HEK293 (cell line): ENCODE measurements at regions not wholly inside any gene's neighbourhood (a gene's known extent, or its start where the extent isn't known, plus 50 kb on each side); places are given as distances from the start of the nearest gene placed in this dataset.

Experiments used
- CTCF ChIA-PET: fragments of 350-600 bp; formaldehyde crosslinking; extraction: SDS; loops from one replicate; lab custom pipeline; 2021; ENCODE audit warnings: antibody characterized with exemption; lab: Yijun Ruan, JAX
- POLR2A ChIA-PET: fragments of 300-600 bp; formaldehyde crosslinking; extraction: SDS; loops from one replicate; lab custom pipeline; 2020; ENCODE audit warnings: antibody characterized with exemption, inconsistent platforms; lab: Yijun Ruan, JAX
- H3K27ac ChIP-seq: fragments of 200-500 bp; sonication (Bioruptor generic); 2 replicates; pipeline ENCODE4 v1.5.1; 2014; ENCODE audit warnings: low read depth, low read length, control low read depth, inconsistent platforms; ENCODE audit errors: extremely low read depth
- H3K36me3 ChIP-seq, 2 experiments: fragments of 200-500 bp in 1 of 2; sonication (Bioruptor generic) in 1 of 2; 1 replicate in 1 of 2; 2 replicates in 1 of 2; pipeline ENCODE4 v1.5.1; 2014 to 2017; ENCODE audit warnings: inconsistent platforms in 2 of 2, low read length in 2 of 2; ENCODE audit not compliant: control insufficient read depth in 2 of 2, insufficient read depth in 1 of 2
- H3K4me1 ChIP-seq: fragments of 200-500 bp; sonication (Bioruptor generic); 2 replicates; pipeline ENCODE4 v1.5.1; 2014; ENCODE audit warnings: mild to moderate bottlenecking, low read length, inconsistent platforms; ENCODE audit not compliant: control insufficient read depth, insufficient read depth
- H3K4me3 ChIP-seq: 2 replicates; pipeline ENCODE4 v1.5.1; 2011; ENCODE audit warnings: low read depth, mild to moderate bottlenecking, control low read depth, low read length, moderate library complexity
- H3K9me3 ChIP-seq: fragments of 200-500 bp; sonication (Bioruptor generic); 2 replicates; pipeline ENCODE4 v1.5.1; 2014; ENCODE audit warnings: low read depth, low read length, inconsistent platforms; ENCODE audit not compliant: control insufficient read depth, insufficient read depth
- KLF8 ChIP-seq: fragments of 450-650 bp; formaldehyde crosslinking; IDR thresholded peaks from 2 replicates; pipeline ENCODE4 v1.5.1; 2016; ENCODE audit warnings: missing biosample characterization, missing genetic modification characterization
- MYNN ChIP-seq: fragments of 450-650 bp; formaldehyde crosslinking; IDR thresholded peaks from 2 replicates; pipeline ENCODE4 v1.5.1; 2016; ENCODE audit warnings: missing biosample characterization, missing genetic modification characterization, borderline replicate concordance
- SCRT2 ChIP-seq: fragments of 450-650 bp; formaldehyde crosslinking; IDR thresholded peaks from 2 replicates; pipeline ENCODE4 v1.5.1; 2016; ENCODE audit warnings: missing biosample characterization, missing genetic modification characterization
- SP7 ChIP-seq: fragments of 450-650 bp; formaldehyde crosslinking; IDR thresholded peaks from 2 replicates; pipeline ENCODE4 v1.5.1; 2016; ENCODE audit warnings: missing biosample characterization, missing genetic modification characterization
- TCF7L2 ChIP-seq: IDR thresholded peaks from 2 replicates; pipeline ENCODE4 v1.6.1; 2011; ENCODE audit warnings: low read depth, mild to moderate bottlenecking, inconsistent platforms, low read length, moderate library complexity, borderline replicate concordance
- ZBTB48 ChIP-seq: fragments of 450-650 bp; formaldehyde crosslinking; IDR thresholded peaks from 2 replicates; pipeline ENCODE4 v1.5.1; 2016; ENCODE audit warnings: missing biosample characterization, missing genetic modification characterization
- ZBTB49 ChIP-seq: fragments of 450-650 bp; formaldehyde crosslinking; IDR thresholded peaks from 2 replicates; pipeline ENCODE4 v1.5.1; 2016; ENCODE audit warnings: missing biosample characterization, missing genetic modification characterization, low read depth
- ZBTB6 ChIP-seq: fragments of 450-650 bp; formaldehyde crosslinking; IDR thresholded peaks from 2 replicates; pipeline ENCODE4 v1.5.1; 2017; ENCODE audit warnings: missing biosample characterization, missing genetic modification characterization
- ZBTB8A ChIP-seq: fragments of 450-650 bp; formaldehyde crosslinking; IDR thresholded peaks from 2 replicates; pipeline ENCODE4 v1.5.1; 2016; ENCODE audit warnings: missing biosample characterization, missing genetic modification characterization
- ZFP37 ChIP-seq: fragments of 450-650 bp; formaldehyde crosslinking; IDR thresholded peaks from 2 replicates; pipeline ENCODE4 v1.5.1; 2016; ENCODE audit warnings: missing biosample characterization, missing genetic modification characterization
- ZNF114 ChIP-seq: fragments of 450-650 bp; formaldehyde crosslinking; IDR thresholded peaks from 2 replicates; pipeline ENCODE4 v1.5.0; 2017; ENCODE audit warnings: missing biosample characterization, missing genetic modification characterization
- ZNF133 ChIP-seq: fragments of 450-650 bp; formaldehyde crosslinking; IDR thresholded peaks from 2 replicates; pipeline ENCODE4 v1.5.1; 2016; ENCODE audit warnings: missing biosample characterization, missing genetic modification characterization
- ZNF18 ChIP-seq: fragments of 450-650 bp; formaldehyde crosslinking; IDR thresholded peaks from 2 replicates; pipeline ENCODE4 v1.5.1; 2016; ENCODE audit warnings: missing biosample characterization, missing genetic modification characterization
- ZNF214 ChIP-seq: fragments of 450-650 bp; formaldehyde crosslinking; IDR thresholded peaks from 2 replicates; pipeline ENCODE4 v1.5.1; 2017; ENCODE audit warnings: missing biosample characterization, mild to moderate bottlenecking, missing genetic modification characterization, borderline replicate concordance
- ZNF26 ChIP-seq: fragments of 450-650 bp; formaldehyde crosslinking; IDR thresholded peaks from 2 replicates; pipeline ENCODE4 v1.5.1; 2016; ENCODE audit warnings: missing biosample characterization, missing genetic modification characterization
- ZNF324 ChIP-seq: fragments of 450-650 bp; formaldehyde crosslinking; IDR thresholded peaks from 2 replicates; pipeline ENCODE4 v1.5.1; 2016; ENCODE audit warnings: missing biosample characterization, missing genetic modification characterization
- ZNF366 ChIP-seq: fragments of 450-650 bp; formaldehyde crosslinking; conservative IDR thresholded peaks from 2 replicates; pipeline ENCODE4 v1.5.1; 2016; ENCODE audit warnings: missing biosample characterization, missing genetic modification characterization
- ZNF423 ChIP-seq: fragments of 450-650 bp; formaldehyde crosslinking; IDR thresholded peaks from 2 replicates; pipeline ENCODE4 v1.5.1; 2016; ENCODE audit warnings: missing biosample characterization, missing genetic modification characterization
- ZNF549 ChIP-seq: fragments of 450-650 bp; IDR thresholded peaks from 2 replicates; pipeline ENCODE4 v1.5.1; 2018; ENCODE audit warnings: missing biosample characterization, missing genetic modification characterization, mild to moderate bottlenecking, inconsistent platforms, moderate library complexity
- ZNF560 ChIP-seq: fragments of 450-650 bp; formaldehyde crosslinking; IDR thresholded peaks from 2 replicates; pipeline ENCODE4 v1.5.1; 2017; ENCODE audit warnings: missing biosample characterization, missing genetic modification characterization, borderline replicate concordance
- ZNF624 ChIP-seq: fragments of 450-650 bp; formaldehyde crosslinking; IDR thresholded peaks from 2 replicates; pipeline ENCODE4 v1.5.1; 2017; ENCODE audit warnings: missing biosample characterization, missing genetic modification characterization
- ZNF777 ChIP-seq: fragments of 450-650 bp; formaldehyde crosslinking; IDR thresholded peaks from 2 replicates; pipeline ENCODE4 v1.5.1; 2017; ENCODE audit warnings: missing biosample characterization, missing genetic modification characterization, borderline replicate concordance
- ZXDB ChIP-seq: fragments of 450-650 bp; formaldehyde crosslinking; IDR thresholded peaks from 2 replicates; pipeline ENCODE4 v1.5.1; 2016; ENCODE audit warnings: missing biosample characterization, missing genetic modification characterization

GRCh38 chr4:156634612-156635011, 337.0 kb downstream of the PDGFC start:
- no peak for TF ChIP-seq ZNF18 (tag by site-specific recombination)
- TF ChIP-seq ZNF133: no peak
- no peak for TF ChIP-seq ZFP37 (tag by site-specific recombination)
- no peak for TF ChIP-seq SCRT2 (tag by site-specific recombination)
- no peak for TF ChIP-seq ZNF777 (tag by site-specific recombination)
- no peak for TF ChIP-seq ZXDB
- no peak for TF ChIP-seq ZNF560 (tag by site-specific recombination)
- no peak for TF ChIP-seq TCF7L2
- TF ChIP-seq KLF8 (tag by site-specific recombination): no peak
- TF ChIP-seq ZNF324: no peak
- no peak for TF ChIP-seq ZBTB49 (tag by site-specific recombination)
- no peak for TF ChIP-seq ZNF214 (tag by site-specific recombination)
- no peak for TF ChIP-seq ZNF26 (tag by site-specific recombination)
- no peak for TF ChIP-seq ZNF423 (tag by site-specific recombination)
- Histone ChIP-seq H3K36me3 (no peaks in the 10 kb centered on the region), H3K27ac (no peak overlapping the region), H3K9me3 (no peaks in the 10 kb centered on the region), H3K4me3 (no peak overlapping the region), H3K4me1 (no peaks in the 10 kb centered on the region)
- ChIA-PET POLR2A (no interaction called here), CTCF (no interaction called here)

- no peak overlapping the region for H3K4me3 ChIP-seq
- ChIA-PET CTCF (no interaction called here), POLR2A (no interaction called here)
- H3K27ac ChIP-seq: no peak overlapping the region
- H3K4me1 ChIP-seq: no peaks in the 10 kb centered on the region
- no peaks in the 10 kb centered on the region for H3K36me3 ChIP-seq
- TF ChIP-seq ZNF366 (tag by site-specific recombination) (no peak), MYNN (no peak), ZNF624 (tag by site-specific recombination) (no peak), ZNF549 (tag by site-specific recombination) (no peak), SP7 (tag by site-specific recombination) (no peak), ZBTB6 (tag by site-specific recombination) (no peak), ZBTB48 (tag by site-specific recombination) (no peak), ZNF114 (no peak), ZBTB8A (no peak)
- no peaks in the 10 kb centered on the region for H3K9me3 ChIP-seq
Observed at GRCh38 chr4:156633847-156634246, 337.8 kb downstream of the PDGFC start.
